DOHH2 (cell line): ENCODE measurements at regions not wholly inside any gene's neighbourhood (a gene's known extent, or its start where the extent isn't known, plus 50 kb on each side); places are given as distances from the start of the nearest gene placed in this dataset.

Experiments
- EZH2phosphoT487 ChIP-seq: fragments of 200-600 bp; sonication (generic); IDR thresholded peaks from 2 replicates; pipeline ENCODE4 v1.6.1; 2017; ENCODE audit warnings: borderline replicate concordance, mild to moderate bottlenecking, antibody characterized with exemption, low read length, moderate library complexity, mixed read lengths
- TF ChIP-seq, protein P1 (sequence below): fragments of 200-600 bp; sonication (generic); IDR thresholded peaks from one replicate; pipeline ENCODE4 v1.5.1; 2014; ENCODE audit warnings: antibody characterized with exemption, mild to moderate bottlenecking, low read depth, low read length; ENCODE audit not compliant: poor library complexity, severe bottlenecking

DNA sequence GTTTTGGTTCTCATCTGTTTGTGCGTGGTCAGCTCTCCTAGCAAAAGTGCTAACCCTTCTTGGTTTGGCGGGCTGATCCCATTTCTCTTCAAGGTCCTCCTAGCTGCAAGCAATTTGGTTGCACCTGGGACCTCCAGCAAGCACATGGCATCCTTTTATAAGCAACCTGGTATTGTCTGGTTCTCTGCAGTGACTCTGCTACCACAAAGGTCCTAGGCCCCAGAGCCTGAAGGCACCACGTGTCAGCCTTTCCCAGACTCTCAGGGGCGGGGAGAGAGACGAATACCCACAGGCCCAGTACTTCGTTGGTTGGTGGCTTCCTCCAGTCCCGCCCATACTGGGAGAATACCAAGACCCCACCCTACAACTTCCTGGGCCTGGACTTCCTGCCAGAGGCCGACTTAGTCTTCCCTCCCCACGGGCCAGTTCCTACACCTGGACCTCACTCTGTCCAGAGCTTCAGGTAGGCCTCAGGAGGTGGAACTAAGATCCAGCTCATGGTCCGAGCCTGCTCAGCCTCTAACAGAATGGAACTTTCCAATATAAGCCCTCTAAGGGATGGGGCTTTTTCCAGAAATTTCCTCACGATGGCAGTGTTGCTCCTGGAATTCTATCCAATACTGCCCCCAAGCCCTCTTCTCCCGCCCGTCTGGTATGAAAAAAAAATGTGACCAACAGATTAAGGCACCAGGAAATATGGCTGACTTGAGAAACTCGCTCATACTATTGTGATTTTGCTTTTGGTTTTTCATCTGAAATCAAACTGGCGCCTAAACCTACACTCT is 192.5 kb upstream of the STK26 start:
- TF ChIP-seq, protein P1, sequence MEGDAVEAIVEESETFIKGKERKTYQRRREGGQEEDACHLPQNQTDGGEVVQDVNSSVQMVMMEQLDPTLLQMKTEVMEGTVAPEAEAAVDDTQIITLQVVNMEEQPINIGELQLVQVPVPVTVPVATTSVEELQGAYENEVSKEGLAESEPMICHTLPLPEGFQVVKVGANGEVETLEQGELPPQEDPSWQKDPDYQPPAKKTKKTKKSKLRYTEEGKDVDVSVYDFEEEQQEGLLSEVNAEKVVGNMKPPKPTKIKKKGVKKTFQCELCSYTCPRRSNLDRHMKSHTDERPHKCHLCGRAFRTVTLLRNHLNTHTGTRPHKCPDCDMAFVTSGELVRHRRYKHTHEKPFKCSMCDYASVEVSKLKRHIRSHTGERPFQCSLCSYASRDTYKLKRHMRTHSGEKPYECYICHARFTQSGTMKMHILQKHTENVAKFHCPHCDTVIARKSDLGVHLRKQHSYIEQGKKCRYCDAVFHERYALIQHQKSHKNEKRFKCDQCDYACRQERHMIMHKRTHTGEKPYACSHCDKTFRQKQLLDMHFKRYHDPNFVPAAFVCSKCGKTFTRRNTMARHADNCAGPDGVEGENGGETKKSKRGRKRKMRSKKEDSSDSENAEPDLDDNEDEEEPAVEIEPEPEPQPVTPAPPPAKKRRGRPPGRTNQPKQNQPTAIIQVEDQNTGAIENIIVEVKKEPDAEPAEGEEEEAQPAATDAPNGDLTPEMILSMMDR: no peak
- TF ChIP-seq EZH2phosphoT487: no peak
